H1 (cell line): ENCODE measurements at regions not wholly inside any gene's neighbourhood (a gene's known extent, or its start where the extent isn't known, plus 50 kb on each side); places are given as distances from the start of the nearest gene placed in this dataset.

Source experiments
- CTCF ChIA-PET: fragments of 300-600 bp; sonication (Branson Sonifier 250); formaldehyde crosslinking; loops from one replicate; lab custom pipeline; 2021; ENCODE audit not compliant: partially characterized antibody; lab: Charles Lee
- POLR2A ChIA-PET: fragments of 300-600 bp; sonication (Branson Sonifier 250); formaldehyde crosslinking; loops from one replicate; lab custom pipeline; 2021; ENCODE audit warnings: inconsistent platforms; ENCODE audit not compliant: partially characterized antibody; lab: Charles Lee
- DNase-seq, 2 experiments: peaks; one replicate each; pipeline versions ENCODE4 v3.0.0 to v3.0.0-alpha.2; 2010 to 2022; ENCODE audit warnings: low spot score in 2 of 2, low read depth in 1 of 2, mixed read lengths in 1 of 2
- FAIRE-seq: peaks from 2 replicates; lab custom pipeline; 2011; peaks lifted over from hg19 to GRCh38; lab: Jason Lieb, UNC
- H2AFZ ChIP-seq: 2 replicates; pipeline ENCODE4 v1.8.1; 2012; ENCODE audit warnings: low read length, inconsistent platforms
- H2AK5ac ChIP-seq: 2 replicates; pipeline ENCODE4 v1.6.1; 2013; ENCODE audit warnings: low read depth, low read length
- H2BK120ac ChIP-seq: replicated peaks from 2 replicates; pipeline ENCODE3; 2013; ENCODE audit warnings: low read depth, low read length, inconsistent platforms
- H2BK12ac ChIP-seq: 2 replicates; pipeline ENCODE4 v1.6.1; 2013; ENCODE audit warnings: low read depth, low read length
- H2BK15ac ChIP-seq: 2 replicates; pipeline ENCODE4 v1.6.1; 2013; ENCODE audit warnings: low read length
- H2BK20ac ChIP-seq: 2 replicates; pipeline ENCODE4 v1.6.1; 2013; ENCODE audit warnings: low read length
- H2BK5ac ChIP-seq: 2 replicates; pipeline ENCODE4 v1.6.1; 2013; ENCODE audit warnings: low read depth, low read length
- H3K14ac ChIP-seq: 2 replicates; pipeline ENCODE4 v1.6.1; 2013; ENCODE audit warnings: inconsistent platforms; ENCODE audit not compliant: insufficient read length
- H3K18ac ChIP-seq: 2 replicates; pipeline ENCODE4 v1.6.1; 2013; ENCODE audit warnings: low read length; ENCODE audit errors: extremely low read depth
- H3K23ac ChIP-seq: 2 replicates; pipeline ENCODE4 v1.6.1; 2013; ENCODE audit warnings: inconsistent platforms; ENCODE audit not compliant: insufficient read length
- H3K23me2 ChIP-seq: 2 replicates; pipeline ENCODE4 v1.6.1; 2013; ENCODE audit warnings: low read depth, low read length
- H3K27ac ChIP-seq: 2 replicates; pipeline ENCODE4 v1.6.1; 2011; ENCODE audit warnings: low read depth, low read length, inconsistent platforms
- H3K27me3 ChIP-seq, 4 experiments: replicated peaks in 1 of 4; 1 replicate in 1 of 4; 2 replicates in 3 of 4; pipeline versions ENCODE4 v1.6.1 to v1.8.1; 2011 to 2013; ENCODE audit warnings: low read length in 3 of 4, mild to moderate bottlenecking in 3 of 4, inconsistent platforms in 2 of 4, mixed read lengths in 2 of 4, moderate library complexity in 1 of 4; ENCODE audit not compliant: control insufficient read depth in 3 of 4, insufficient read depth in 3 of 4; ENCODE audit errors: extremely low read depth in 1 of 4
- H3K36me3 ChIP-seq, 4 experiments: 2 replicates each; pipeline versions ENCODE4 v1.6.1 to v1.8.1; 2011 to 2013; ENCODE audit warnings: mild to moderate bottlenecking in 4 of 4, low read length in 3 of 4, moderate library complexity in 2 of 4, control low read depth in 1 of 4, inconsistent platforms in 1 of 4; ENCODE audit not compliant: insufficient read depth in 4 of 4, control insufficient read depth in 2 of 4
- H3K4ac ChIP-seq: replicated peaks from 2 replicates; pipeline ENCODE3; 2013; ENCODE audit warnings: low read length, low read depth, mixed read lengths, inconsistent platforms; ENCODE audit not compliant: insufficient read length
- H3K4me1 ChIP-seq, 4 experiments: replicated peaks in 1 of 4; 1 replicate in 1 of 4; 2 replicates in 3 of 4; pipeline versions ENCODE4 v1.6.1 to v1.8.1; 2011 to 2013; ENCODE audit warnings: low read length in 3 of 4, inconsistent platforms in 2 of 4, mixed read lengths in 1 of 4; ENCODE audit not compliant: insufficient read depth in 4 of 4, control insufficient read depth in 3 of 4
- H3K4me2 ChIP-seq, 2 experiments: 2 replicates each; pipeline versions ENCODE4 v1.6.1 to v1.8.1; 2011 to 2013; ENCODE audit warnings: low read depth in 2 of 2, low read length in 2 of 2, control low read depth in 1 of 2, inconsistent platforms in 1 of 2, mild to moderate bottlenecking in 1 of 2; ENCODE audit not compliant: insufficient read depth in 1 of 2
- H3K4me3 ChIP-seq, 4 experiments: fragments of 200-600, 300-600 bp in 1 of 4; sonication (generic), shearing (Covaris generic), sonication (Bioruptor Twin) in 1 of 4; 2 replicates each; pipeline versions ENCODE4 v1.5.1 to v1.8.1; 2011 to 2016; ENCODE audit warnings: low read length in 4 of 4, low read depth in 3 of 4, control low read depth in 2 of 4, inconsistent platforms in 2 of 4, mild to moderate bottlenecking in 2 of 4, mixed read lengths in 1 of 4, moderate library complexity in 1 of 4; ENCODE audit not compliant: insufficient read depth in 2 of 4; ENCODE audit errors: extremely low read depth in 1 of 4
- H3K56ac ChIP-seq: replicated peaks from 2 replicates; pipeline ENCODE3; 2013; ENCODE audit warnings: low read depth, mild to moderate bottlenecking, mixed read lengths, low read length, inconsistent platforms; ENCODE audit not compliant: insufficient read length
- H3K79me1 ChIP-seq: 2 replicates; pipeline ENCODE4 v1.6.1; 2013; ENCODE audit warnings: low read depth, low read length, control low read depth
- H3K79me2 ChIP-seq, 2 experiments: 2 replicates each; pipeline versions ENCODE4 v1.6.1 to v1.8.1; 2012 to 2013; ENCODE audit warnings: low read length in 2 of 2, mild to moderate bottlenecking in 2 of 2, inconsistent platforms in 1 of 2; ENCODE audit not compliant: insufficient read depth in 2 of 2, control insufficient read depth in 1 of 2
- H3K9ac ChIP-seq, 4 experiments: replicated peaks in 1 of 4; 1 replicate in 1 of 4; 2 replicates in 3 of 4; pipeline versions ENCODE4 v1.6.1 to v1.8.1; 2011 to 2013; ENCODE audit warnings: low read depth in 3 of 4, low read length in 3 of 4, control low read depth in 2 of 4, mild to moderate bottlenecking in 2 of 4, moderate library complexity in 2 of 4, inconsistent platforms in 1 of 4; ENCODE audit errors: extremely low read depth in 1 of 4
- H3K9me3 ChIP-seq, 2 experiments: 2 replicates each; pipeline versions ENCODE4 v1.6.1 to v1.8.1; 2012 to 2013; ENCODE audit warnings: mild to moderate bottlenecking in 2 of 2, moderate library complexity in 2 of 2, control low read depth in 1 of 2, inconsistent platforms in 1 of 2, low read depth in 1 of 2, low read length in 1 of 2, mixed read lengths in 1 of 2; ENCODE audit not compliant: insufficient read depth in 2 of 2
- H4K20me1 ChIP-seq, 2 experiments: replicated peaks in 1 of 2; 2 replicates each; pipeline versions ENCODE3 to v1.8.1; 2011 to 2013; ENCODE audit warnings: inconsistent platforms in 2 of 2, low read length in 2 of 2, mild to moderate bottlenecking in 1 of 2; ENCODE audit not compliant: insufficient read depth in 2 of 2, control insufficient read depth in 1 of 2
- H4K5ac ChIP-seq: 2 replicates; pipeline ENCODE4 v1.6.1; 2013; ENCODE audit warnings: low read length, low read depth, mixed read lengths, inconsistent platforms; ENCODE audit not compliant: insufficient read length
- H4K8ac ChIP-seq: 2 replicates; pipeline ENCODE4 v1.8.0; 2013; ENCODE audit warnings: mild to moderate bottlenecking, moderate library complexity, low read length, inconsistent platforms; ENCODE audit not compliant: insufficient read depth; ENCODE audit errors: extremely low read depth
- H4K91ac ChIP-seq: replicated peaks from 2 replicates; pipeline ENCODE3; 2013; ENCODE audit warnings: low read length, mixed read lengths, inconsistent platforms; ENCODE audit not compliant: insufficient read length
- ATF3 ChIP-seq: IDR thresholded peaks from 2 replicates; pipeline ENCODE4 v1.6.1; 2011; ENCODE audit warnings: low read depth, mild to moderate bottlenecking, low read length; ENCODE audit not compliant: insufficient read depth
- BCL11A ChIP-seq, 2 experiments: IDR thresholded peaks; one replicate each; pipeline ENCODE4 v1.6.1; 2011; ENCODE audit warnings: low read depth in 2 of 2, low read length in 2 of 2, mild to moderate bottlenecking in 2 of 2
- CREB1 ChIP-seq: IDR thresholded peaks from 2 replicates; pipeline ENCODE4 v1.6.1; 2012; ENCODE audit warnings: inconsistent platforms
- EGR1 ChIP-seq: IDR thresholded peaks from 2 replicates; pipeline ENCODE4 v1.6.1; 2011; ENCODE audit warnings: low read depth, low read length, borderline replicate concordance
- GABPA ChIP-seq: IDR thresholded peaks from 2 replicates; pipeline ENCODE4 v1.6.1; 2011; ENCODE audit warnings: mild to moderate bottlenecking, low read length, moderate library complexity, borderline replicate concordance; ENCODE audit not compliant: insufficient read depth
- KDM5A ChIP-seq: fragments of 200-600 bp; IDR thresholded peaks from 2 replicates; pipeline ENCODE4 v1.7.1; 2012; ENCODE audit warnings: mild to moderate bottlenecking, low read length, inconsistent platforms, mixed read lengths
- WGBS, 2 experiments: shearing (Covaris generic) in 1 of 2; methylation state at CpG; one replicate each; pipeline versions ENCODE4 v1.1.6 to v1.1.7; 2013 to 2015; ENCODE audit warnings: low lambda C conversion rate in 2 of 2, mixed read lengths in 2 of 2, inconsistent platforms in 1 of 2, low coverage in 1 of 2, missing lambda C conversion rate in 1 of 2; ENCODE audit not compliant: insufficient replicate concordance in 2 of 2, insufficient coverage in 1 of 2, insufficient read length in 1 of 2; ENCODE audit errors: extremely low coverage in 1 of 2, missing lambda C conversion rate in 1 of 2; 5-methylcytosine and 5-hydroxymethylcytosine counted together

- no peak overlapping the region for H2BK12ac ChIP-seq
- no peak overlapping the region for H3K27ac ChIP-seq
- H4K91ac ChIP-seq = no peak overlapping the region
- H3K4ac ChIP-seq = no peak overlapping the region
- 81% methylated on average over 2 of the region's 2 CpGs; no CpG with 5 or more reads in 1 of the 2 experiments for WGBS, 2 experiments
- no peak overlapping the region for H4K5ac ChIP-seq
- ChIA-PET CTCF (interaction anchor here (0.5 kb wide), 1 partner anchor 560 kb away, joined by 5 read pairs; no protein-coding TSS in a partner anchor), POLR2A (no interaction called here)
- no peak overlapping the region for H4K8ac ChIP-seq
- H3K79me2 ChIP-seq = no peaks in the 10 kb centered on the region
- no peaks in the 10 kb centered on the region for H3K23me2 ChIP-seq
- H3K79me1 ChIP-seq = no peaks in the 10 kb centered on the region
- no peak overlapping the region for H3K56ac ChIP-seq
- H3K14ac ChIP-seq = no peak overlapping the region
- TF ChIP-seq GABPA = no peak
- TF ChIP-seq ATF3 = no peak
- no peak for TF ChIP-seq KDM5A
- no peak for TF ChIP-seq BCL11A (IDR thresholded peaks at IDR 0.05; ENCODE audit: low read depth in 2 of 2, low read length in 2 of 2)
- no peak for TF ChIP-seq EGR1
- TF ChIP-seq CREB1 = no peak
- no peaks in the 10 kb centered on the region for H4K20me1 ChIP-seq
- H3K36me3 ChIP-seq = no peaks in the 10 kb centered on the region
- H3K4me3 ChIP-seq = no peak overlapping the region
- no peaks in the 10 kb centered on the region for H3K27me3 ChIP-seq
- no peak overlapping the region for H3K23ac ChIP-seq
- DNase-seq (no peak), FAIRE-seq (no peak)
- no peak overlapping the region for H2AK5ac ChIP-seq
- H3K4me2 ChIP-seq = no peak overlapping the region
- H3K9ac ChIP-seq = no peak overlapping the region
- no peak overlapping the region for H2BK120ac ChIP-seq
- no peaks in the 10 kb centered on the region for H3K9me3 ChIP-seq
- no peak overlapping the region for H2AFZ ChIP-seq
- no peak overlapping the region for H3K18ac ChIP-seq
- no peak overlapping the region for H2BK15ac ChIP-seq
- H2BK5ac ChIP-seq = no peak overlapping the region
- no peaks in the 10 kb centered on the region for H3K4me1 ChIP-seq
- no peak overlapping the region for H2BK20ac ChIP-seq
Measured at GRCh38 chr4:132707955-132708354, 441.1 kb upstream of the PCDH10 start.
